KMS-11 (cell line): ENCODE measurements at regions not wholly inside any gene's neighbourhood (a gene's known extent, or its start where the extent isn't known, plus 50 kb on each side); places are given as distances from the start of the nearest gene placed in this dataset.

ENCODE experiments used
- H2AFZ ChIP-seq: fragments of 200-600 bp; sonication (generic); 2 replicates; pipeline ENCODE4 v1.6.1; 2016; ENCODE audit warnings: antibody characterized with exemption, mixed run types, low read depth
- H3K27ac ChIP-seq: fragments of 200-600 bp; sonication (generic); 2 replicates; pipeline ENCODE4 v1.6.1; 2016; ENCODE audit warnings: mild to moderate bottlenecking, mixed run types
- H3K27me3 ChIP-seq: fragments of 200-600 bp; sonication (generic); 2 replicates; pipeline ENCODE4 v1.6.1; 2017; ENCODE audit warnings: mild to moderate bottlenecking, low read depth, mixed run types, moderate library complexity; ENCODE audit not compliant: insufficient read depth
- H3K36me3 ChIP-seq: fragments of 200-600 bp; sonication (generic); 2 replicates; pipeline ENCODE4 v1.6.1; 2017; ENCODE audit warnings: mild to moderate bottlenecking, mixed run types; ENCODE audit not compliant: insufficient read depth
- H3K4me1 ChIP-seq: fragments of 200-600 bp; sonication (generic); 2 replicates; pipeline ENCODE4 v1.6.1; 2016; ENCODE audit warnings: mild to moderate bottlenecking, low read depth, mixed run types; ENCODE audit not compliant: poor library complexity, severe bottlenecking
- H3K4me2 ChIP-seq: fragments of 200-600 bp; sonication (generic); 2 replicates; pipeline ENCODE4 v1.7.0; 2016; ENCODE audit warnings: mild to moderate bottlenecking, mixed run types
- H3K4me3 ChIP-seq: fragments of 200-600 bp; sonication (generic); IDR thresholded peaks from 2 replicates; pipeline ENCODE4 v1.6.1; 2017; ENCODE audit warnings: low read depth, low read length, mixed read lengths; ENCODE audit not compliant: insufficient read depth
- H3K79me2 ChIP-seq: fragments of 200-600 bp; sonication (generic); 2 replicates; pipeline ENCODE4 v1.6.1; 2016; ENCODE audit warnings: low read depth, mixed run types; ENCODE audit not compliant: insufficient read depth
- H3K9ac ChIP-seq: fragments of 200-600 bp; sonication (generic); 2 replicates; pipeline ENCODE4 v1.6.1; 2016; ENCODE audit warnings: mild to moderate bottlenecking, mixed run types
- H4K20me1 ChIP-seq: fragments of 200-600 bp; sonication (generic); 2 replicates; pipeline ENCODE4 v1.6.1; 2016; ENCODE audit warnings: mild to moderate bottlenecking, mixed run types; ENCODE audit not compliant: insufficient read depth
- CTCF ChIP-seq: fragments of 200-600 bp; sonication (generic); conservative IDR thresholded peaks from 2 replicates; pipeline ENCODE4 v1.6.1; 2017; ENCODE audit warnings: low read depth, mild to moderate bottlenecking, antibody characterized with exemption, low read length, moderate library complexity, mixed read lengths

GRCh38 chr4:147355847-147356246 is 125.0 kb upstream of the EDNRA start:
- Histone ChIP-seq H3K4me2 (no peak overlapping the region), H3K79me2 (no peaks in the 10 kb centered on the region), H3K36me3 (no peaks in the 10 kb centered on the region), H3K4me1 (peaks cover 11% of the 10 kb centered on the region), H3K4me3 (no peak overlapping the region), H3K9ac (no peak overlapping the region), H4K20me1 (no peaks in the 10 kb centered on the region), H3K27ac (no peak overlapping the region), H3K27me3 (no peaks in the 10 kb centered on the region), H2AFZ (no peak overlapping the region)
- no peak for TF ChIP-seq CTCF

- no peak for TF ChIP-seq CTCF
- Histone ChIP-seq H3K4me3 (no peak overlapping the region), H2AFZ (no peak overlapping the region), H3K4me2 (no peak overlapping the region; the same call in 1 of the 2 replicates), H3K4me1 (peaks cover 27% of the 10 kb centered on the region), H3K9ac (no peak overlapping the region), H4K20me1 (no peaks in the 10 kb centered on the region), H3K27ac (no peak overlapping the region), H3K27me3 (no peaks in the 10 kb centered on the region), H3K36me3 (no peaks in the 10 kb centered on the region), H3K79me2 (no peaks in the 10 kb centered on the region)
These were observed 120.6 kb upstream of the EDNRA start for GRCh38 chr4:147360301-147360700.

GRCh38 chr4:147361726-147362125 is 119.2 kb upstream of the EDNRA start:
- H3K4me1 ChIP-seq = peaks cover 27% of the 10 kb centered on the region
- H3K79me2 ChIP-seq = no peaks in the 10 kb centered on the region
- H4K20me1 ChIP-seq = no peaks in the 10 kb centered on the region
- H3K27ac ChIP-seq = no peak overlapping the region
- H2AFZ ChIP-seq = no peak overlapping the region
- no peak for TF ChIP-seq CTCF
- H3K9ac ChIP-seq = no peak overlapping the region
- no peak overlapping the region for H3K4me3 ChIP-seq
- no peaks in the 10 kb centered on the region for H3K27me3 ChIP-seq
- H3K4me2 ChIP-seq = peak overlapping the region; percentile 33
- no peaks in the 10 kb centered on the region for H3K36me3 ChIP-seq

GRCh38 chr4:147362938-147363337 is 118.0 kb upstream of the EDNRA start:
- Histone ChIP-seq H3K9ac (no peak overlapping the region), H3K4me1 (peaks cover 27% of the 10 kb centered on the region), H3K27ac (no peak overlapping the region), H2AFZ (no peak overlapping the region), H3K36me3 (no peaks in the 10 kb centered on the region), H4K20me1 (no peaks in the 10 kb centered on the region), H3K27me3 (no peaks in the 10 kb centered on the region), H3K79me2 (no peaks in the 10 kb centered on the region), H3K4me2 (no peak overlapping the region), H3K4me3 (no peak overlapping the region)
- no peak for TF ChIP-seq CTCF
